ENCODE measurements at regions not wholly inside any gene's neighbourhood (a gene's known extent, or its start where the extent isn't known, plus 50 kb on each side); places are given as distances from the start of the nearest gene placed in this dataset.

DNA sequence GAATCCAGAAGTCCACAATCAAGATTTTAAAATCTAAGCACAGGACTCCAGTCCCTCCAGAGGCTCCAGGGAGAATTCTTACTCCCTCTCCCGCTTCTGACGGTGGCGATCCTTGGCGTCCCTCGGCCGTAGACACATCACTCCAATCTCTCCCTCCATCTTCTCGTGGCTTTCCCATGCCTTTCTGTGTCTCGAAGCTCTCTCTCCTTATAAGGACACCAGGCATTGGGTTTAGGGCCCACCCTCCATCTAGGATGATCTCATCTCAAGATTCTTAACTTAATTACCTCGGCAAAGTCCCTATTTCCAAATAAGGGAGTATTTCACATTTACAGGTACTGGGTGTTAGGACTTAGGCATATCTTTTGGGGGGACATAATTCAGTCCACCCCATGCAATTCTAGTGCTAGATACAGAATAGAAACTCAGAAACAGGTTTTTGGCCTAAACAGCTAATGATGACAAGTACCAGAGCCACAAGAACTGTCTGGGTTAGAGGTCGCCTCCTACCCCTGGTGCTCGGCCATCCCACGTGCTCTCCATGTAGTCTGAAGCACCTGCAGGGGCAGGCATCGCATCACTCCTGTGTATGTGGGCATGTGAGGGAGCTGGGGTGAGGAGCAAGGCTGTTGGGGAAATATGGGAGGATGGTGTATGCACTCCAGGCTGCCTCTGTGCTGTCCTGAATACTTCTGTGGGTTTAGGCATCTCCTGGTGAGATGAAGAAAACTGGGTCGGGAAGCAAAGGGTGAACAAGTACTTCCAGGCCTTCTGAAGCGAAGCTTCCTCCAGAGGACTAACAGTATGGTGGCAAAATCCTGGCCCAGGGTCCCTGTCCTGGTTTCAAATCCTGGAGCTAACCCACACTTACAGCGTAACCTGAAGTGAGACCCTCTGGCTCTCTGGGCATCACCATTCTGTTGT, 298.3 kb upstream of the ZMIZ1 start:
- DNase-seq: no peak

- DNase-seq: no peak
Observed at GRCh38 chr10:78771260-78771659, 297.5 kb upstream of the ZMIZ1 start.

GRCh38 chr10:78771808-78772455, 296.8 kb upstream of the ZMIZ1 start:
- DNase-seq: no peak

GRCh38 chr10:78772486-78772885, 296.3 kb upstream of the ZMIZ1 start:
- DNase-seq: no peak

GRCh38 chr10:78772986-78773530, 295.7 kb upstream of the ZMIZ1 start:
- DNase-seq: no peak

DNA sequence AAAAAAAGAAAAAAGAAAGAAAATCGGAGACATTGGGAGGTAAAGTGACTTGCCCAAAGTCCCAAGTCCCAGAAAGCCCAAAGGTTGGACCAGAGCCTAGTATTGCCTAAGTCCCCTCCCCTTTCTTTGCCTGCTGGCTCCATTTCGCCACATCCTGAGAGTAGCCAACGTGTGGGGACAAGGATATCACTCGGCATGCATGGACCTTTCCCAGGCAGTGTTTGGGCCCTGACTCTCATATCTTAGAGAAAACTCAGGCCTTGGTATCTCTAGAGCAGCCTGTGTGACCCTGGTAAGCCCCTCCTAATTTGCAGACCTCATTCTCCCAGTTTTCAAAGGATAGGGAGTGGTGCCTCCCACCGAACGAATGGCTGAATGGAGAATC, 294.2 kb upstream of the ZMIZ1 start:
- no peak for DNase-seq

GRCh38 chr10:78774999-78775711, 293.6 kb upstream of the ZMIZ1 start:
- no peak for DNase-seq

DNA sequence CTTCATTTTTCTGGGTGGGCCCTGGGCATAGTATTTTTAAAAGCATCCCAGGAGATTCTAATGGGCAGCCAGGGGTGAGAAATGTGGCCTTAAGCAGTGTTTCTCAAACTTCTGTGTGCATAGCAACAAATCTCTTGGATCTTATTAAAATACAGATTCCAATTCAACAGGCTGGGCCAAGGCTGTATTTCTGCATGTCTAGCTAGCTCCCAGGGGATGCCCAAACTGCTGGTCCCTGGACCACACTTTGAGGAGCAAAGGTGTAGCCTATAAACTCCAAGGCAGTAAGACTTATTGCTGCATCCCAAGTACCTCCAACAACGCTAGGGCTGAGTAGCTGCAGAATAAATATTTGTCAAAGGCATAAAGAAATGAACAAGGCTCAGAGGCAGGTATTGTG, 292.9 kb upstream of the ZMIZ1 start:
- no peak for DNase-seq

- DNase-seq: no peak
Observed at GRCh38 chr10:78776756-78777155, 292.0 kb upstream of the ZMIZ1 start.

GRCh38 chr10:78777466-78777865, 291.3 kb upstream of the ZMIZ1 start:
- no peak for DNase-seq

GRCh38 chr10:78777867-78778266, 290.9 kb upstream of the ZMIZ1 start:
- DNase-seq: no peak

- no peak for DNase-seq
Observed at GRCh38 chr10:78778444-78779338, 290.1 kb upstream of the ZMIZ1 start.

- DNase-seq: no peak
Observed at GRCh38 chr10:78779339-78779955, 289.3 kb upstream of the ZMIZ1 start.

- no peak for DNase-seq
Observed at GRCh38 chr10:78780551-78780961, 288.2 kb upstream of the ZMIZ1 start.

- no peak for DNase-seq
Observed at GRCh38 chr10:78781251-78781913, 287.4 kb upstream of the ZMIZ1 start.

DNA sequence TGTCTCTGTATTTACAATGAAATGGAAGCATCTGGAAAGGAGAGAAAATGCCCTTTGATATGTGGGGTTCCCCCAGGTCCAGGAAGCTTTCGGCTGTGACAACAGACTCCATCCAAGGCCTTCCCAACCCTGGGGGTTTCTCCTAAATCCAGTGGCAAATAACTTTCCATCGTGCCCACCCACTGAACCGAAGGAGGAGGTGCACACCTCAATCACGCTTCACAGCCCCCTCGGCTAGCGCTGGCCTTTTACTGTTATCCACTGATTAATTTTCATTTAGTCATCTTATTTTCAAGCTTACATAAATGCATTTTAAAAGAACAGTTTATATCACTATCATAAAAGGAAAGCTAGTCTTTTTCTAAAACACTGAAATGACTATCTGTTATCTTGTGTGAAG, 286.8 kb upstream of the ZMIZ1 start:
- no peak for DNase-seq

- no peak for DNase-seq
Observed at GRCh38 chr10:78782441-78782840, 286.3 kb upstream of the ZMIZ1 start.

DNA sequence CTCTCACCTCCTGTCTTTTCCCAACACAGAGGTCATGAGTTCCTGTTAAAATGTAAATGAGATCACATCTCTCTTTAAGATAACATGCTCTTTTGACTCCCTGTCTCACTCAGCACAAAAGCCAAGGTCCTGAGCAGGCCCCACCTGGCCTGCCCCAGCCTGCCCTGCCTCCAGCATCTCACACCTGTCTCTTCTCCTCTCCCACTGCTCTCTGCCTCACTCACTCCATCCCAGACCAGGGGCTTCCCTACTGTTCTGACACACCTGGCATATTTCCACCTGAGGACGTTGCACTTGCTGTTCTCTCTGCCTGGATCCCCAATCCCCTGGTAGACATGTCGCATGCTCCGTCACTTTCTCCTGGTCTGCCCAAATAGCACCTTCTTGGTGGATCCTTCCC, 285.0 kb upstream of the ZMIZ1 start:
- DNase-seq: no peak

- no peak for DNase-seq
Observed at GRCh38 chr10:78784546-78784945, 284.2 kb upstream of the ZMIZ1 start.

DNA sequence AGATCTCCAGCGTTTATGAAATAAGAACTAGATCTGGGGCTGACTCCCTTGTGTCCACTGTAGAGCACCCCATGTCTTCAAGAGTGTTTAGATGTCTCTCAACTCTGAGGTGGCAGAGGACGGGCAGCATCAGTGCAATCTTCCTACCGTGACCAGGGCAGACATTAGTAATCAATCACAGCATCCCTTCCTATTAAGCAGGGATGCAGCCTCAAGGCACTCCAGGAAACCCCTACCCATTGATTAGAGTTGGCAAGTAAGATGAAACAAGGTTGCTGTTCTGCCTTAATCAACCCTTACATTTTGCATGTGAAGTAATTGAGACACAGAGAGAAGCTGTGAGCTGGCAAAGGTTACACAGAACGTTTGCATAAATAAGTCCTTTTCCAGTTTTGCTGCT, 283.7 kb upstream of the ZMIZ1 start:
- no peak for DNase-seq

- DNase-seq: no peak
Observed at GRCh38 chr10:78785991-78786390, 282.8 kb upstream of the ZMIZ1 start.
